Heart right ventricle (tissue), 16 donors: ENCODE measurements at regions not wholly inside any gene's neighbourhood (a gene's known extent, or its start where the extent isn't known, plus 50 kb on each side); places are given as distances from the start of the nearest gene placed in this dataset.

Source experiments
- ATAC-seq, 8 donors: fragments of 200-7000 bp; cut with Tn5 transposase; one replicate each; pipeline ENCODE4 v1.9.1; 2020; ENCODE audit warnings: mild to moderate bottlenecking in 8 of 8, moderate library complexity in 8 of 8, moderate number of reproducible peaks in 1 of 8
- DNase-seq, 2 donors: peaks; one replicate each; pipeline ENCODE4 v3.0.0-alpha.2; 2020
- H3K27ac ChIP-seq, 10 donors: fragments of 200-600 bp; sonication (generic) in 2 of 10; one replicate each; pipeline versions ENCODE4 v1.5.0 to v1.8.0; 2020 to 2022; ENCODE audit warnings: mild to moderate bottlenecking in 3 of 10
- H3K27me3 ChIP-seq, 7 donors: fragments of 200-600 bp; one replicate each; pipeline ENCODE4 v1.8.0; 2021 to 2022; ENCODE audit warnings: mild to moderate bottlenecking in 2 of 7
- H3K36me3 ChIP-seq, 9 donors: fragments of 200-600 bp; sonication (generic) in 1 of 9; one replicate each; pipeline versions ENCODE4 v1.5.0 to v1.8.0; 2020 to 2022; ENCODE audit warnings: mild to moderate bottlenecking in 2 of 9
- H3K4me1 ChIP-seq, 9 donors: fragments of 200-600 bp; sonication (generic) in 1 of 9; one replicate each; pipeline versions ENCODE4 v1.5.0 to v1.8.0; 2020 to 2022; ENCODE audit warnings: mild to moderate bottlenecking in 4 of 9
- H3K4me3 ChIP-seq, 10 donors: fragments of 200-600 bp; sonication (generic) in 2 of 10; one replicate each; pipeline versions ENCODE4 v1.5.0 to v1.8.0; 2020 to 2022; ENCODE audit warnings: mild to moderate bottlenecking in 7 of 10, moderate library complexity in 2 of 10
- H3K9me3 ChIP-seq, 11 donors: fragments of 200-600 bp in 10 of 11; sonication (generic) in 2 of 11; one replicate each; pipeline versions ENCODE4 v1.5.0 to v1.8.0; 2013 to 2022; ENCODE audit warnings: mild to moderate bottlenecking in 2 of 11, control low read depth in 1 of 11, moderate library complexity in 1 of 11
- WGBS, 2 donors: extraction: QIAGEN DNeasy Blood & Tissue Kit; methylation state at CpG; one replicate each; pipeline ENCODE4 v1.1.7; 2013; ENCODE audit warnings: inconsistent platforms in 1 of 2; 5-methylcytosine and 5-hydroxymethylcytosine counted together
- intact Hi-C, 10 donors: fragments of 100-400 bp; cut with DNase I; formaldehyde crosslinking; loops; one replicate each; pipeline versions ENCODE4 v1.11.1 to v1.14.2; 2022
- TF ChIP-seq, protein P1 (sequence below), 9 donors: fragments of 200-600 bp; sonication (generic) in 2 of 9; IDR thresholded peaks; one replicate each; pipeline versions ENCODE4 v1.5.0 to v1.8.0; 2021 to 2022; ENCODE audit warnings: antibody characterized with exemption in 9 of 9, mild to moderate bottlenecking in 5 of 9, moderate library complexity in 1 of 9
- donor health status: Arrhythmogenic right ventricular cardiomyopathy.
- donor health status: ischemic (EF 13 %, LVEDD 7.1; RV severe dilation, severe dysfunction).
- donor health status: healthy with polysubstance abuse.
- donor health status: DM: no; HTN: yes; CAD: no.
- donor health status: DM: no; HTN: no; CAD: no.
- donor health status: ischemic (EF 25% LVEDD 6.9; RV normal size, moderate dysfunction).
- donor health status: ischemic (EF 25% LVEDD 5.7; RV mildly dilated, moderate dysfunction).
- donor health status: healthy.
- donor health status: DM: yes; HTN: yes; CAD: no.
- donor health status: Ischemic cardiomyopathy.
- donor health status: ischemic (EF 35%, LVEDD 5.7; RV mildly dilated, moderate dysfunction).
- donor health status: nonischemic (EF 11% LVEDD 7.7; RV severe dilation, severe dysfunction).
- donor health status: DM: yes; HTN: yes; CAD: no.
- donor health status: PGD.
- donor health status: ischemic (EF 29% LVEDD 5.4; RV normal size, mild dysfunction).
- donor health status: nonischemic (EF 23%, LVEDD 6.1; RV moderate dilation, normal function).

GRCh38 chr2:46844443-46844842 is 71.2 kb downstream of the MCFD2 start:
- TF ChIP-seq, protein P1, sequence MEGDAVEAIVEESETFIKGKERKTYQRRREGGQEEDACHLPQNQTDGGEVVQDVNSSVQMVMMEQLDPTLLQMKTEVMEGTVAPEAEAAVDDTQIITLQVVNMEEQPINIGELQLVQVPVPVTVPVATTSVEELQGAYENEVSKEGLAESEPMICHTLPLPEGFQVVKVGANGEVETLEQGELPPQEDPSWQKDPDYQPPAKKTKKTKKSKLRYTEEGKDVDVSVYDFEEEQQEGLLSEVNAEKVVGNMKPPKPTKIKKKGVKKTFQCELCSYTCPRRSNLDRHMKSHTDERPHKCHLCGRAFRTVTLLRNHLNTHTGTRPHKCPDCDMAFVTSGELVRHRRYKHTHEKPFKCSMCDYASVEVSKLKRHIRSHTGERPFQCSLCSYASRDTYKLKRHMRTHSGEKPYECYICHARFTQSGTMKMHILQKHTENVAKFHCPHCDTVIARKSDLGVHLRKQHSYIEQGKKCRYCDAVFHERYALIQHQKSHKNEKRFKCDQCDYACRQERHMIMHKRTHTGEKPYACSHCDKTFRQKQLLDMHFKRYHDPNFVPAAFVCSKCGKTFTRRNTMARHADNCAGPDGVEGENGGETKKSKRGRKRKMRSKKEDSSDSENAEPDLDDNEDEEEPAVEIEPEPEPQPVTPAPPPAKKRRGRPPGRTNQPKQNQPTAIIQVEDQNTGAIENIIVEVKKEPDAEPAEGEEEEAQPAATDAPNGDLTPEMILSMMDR (IDR thresholded peaks at IDR 0.05) = no peak
- no peaks in the 10 kb centered on the region for H3K9me3 ChIP-seq
- no peaks in the 10 kb centered on the region for H3K27me3 ChIP-seq
- H3K4me1 ChIP-seq = peaks cover 34 to 56% (median 46%) of the 10 kb centered on the region in 9 donors
- DNase-seq (no peak), ATAC-seq (no peak)
- intact Hi-C loops = no loop called here
- H3K36me3 ChIP-seq = no peaks in the 10 kb centered on the region
- 98 to 100% methylated on average over 1 of the region's 1 CpG for WGBS, 2 donors
- no peak overlapping the region for H3K4me3 ChIP-seq
- H3K27ac ChIP-seq = no peak overlapping the region

GRCh38 chr2:46844034-46844433 is 71.6 kb downstream of the MCFD2 start:
- no peak for DNase-seq
- Histone ChIP-seq H3K36me3 (no peaks in the 10 kb centered on the region), H3K27ac (no peak overlapping the region), H3K27me3 (no peaks in the 10 kb centered on the region), H3K9me3 (no peaks in the 10 kb centered on the region), H3K4me3 (no peak overlapping the region), H3K4me1 (peaks cover 30 to 55% (median 42%) of the 10 kb centered on the region in 9 donors)
- ATAC-seq = no peak
- intact Hi-C loops = no loop called here
- 49 to 98% methylated on average over 2 of the region's 2 CpGs for WGBS, 2 donors
- TF ChIP-seq, protein P1 (IDR thresholded peaks at IDR 0.05) = no peak

DNA sequence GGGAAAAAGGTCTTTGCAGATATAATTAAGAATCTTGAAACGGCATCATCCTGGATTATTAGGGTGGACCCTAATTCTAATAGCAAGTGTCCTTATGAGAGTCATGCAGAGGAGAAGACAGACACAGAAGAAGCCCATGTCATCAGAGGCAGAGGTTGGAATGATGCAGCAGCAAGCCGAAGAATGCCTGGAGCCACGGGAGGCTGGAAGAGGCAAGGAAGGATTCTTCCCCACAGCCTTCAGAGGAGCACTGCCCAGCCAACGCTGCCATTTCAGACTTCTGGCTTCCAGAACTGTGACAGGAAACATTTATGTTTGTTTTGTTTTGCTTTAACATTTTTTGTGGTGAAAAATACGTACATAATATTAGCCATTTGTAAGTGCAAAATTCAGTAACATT is 72.3 kb downstream of the MCFD2 start:
- H3K4me3 ChIP-seq = no peak overlapping the region
- ATAC-seq = no peak
- peaks cover 23 to 47% (median 35%) of the 10 kb centered on the region in 9 donors for H3K4me1 ChIP-seq
- TF ChIP-seq, protein P1 (IDR thresholded peaks at IDR 0.05) = no peak
- WGBS, 2 donors = 78 to 80% methylated on average over 5 of the region's 5 CpGs
- no peak for DNase-seq
- H3K27ac ChIP-seq = no peak overlapping the region
- intact Hi-C loops = no loop called here
- no peaks in the 10 kb centered on the region for H3K9me3 ChIP-seq
- H3K27me3 ChIP-seq = no peaks in the 10 kb centered on the region
- no peaks in the 10 kb centered on the region for H3K36me3 ChIP-seq

DNA sequence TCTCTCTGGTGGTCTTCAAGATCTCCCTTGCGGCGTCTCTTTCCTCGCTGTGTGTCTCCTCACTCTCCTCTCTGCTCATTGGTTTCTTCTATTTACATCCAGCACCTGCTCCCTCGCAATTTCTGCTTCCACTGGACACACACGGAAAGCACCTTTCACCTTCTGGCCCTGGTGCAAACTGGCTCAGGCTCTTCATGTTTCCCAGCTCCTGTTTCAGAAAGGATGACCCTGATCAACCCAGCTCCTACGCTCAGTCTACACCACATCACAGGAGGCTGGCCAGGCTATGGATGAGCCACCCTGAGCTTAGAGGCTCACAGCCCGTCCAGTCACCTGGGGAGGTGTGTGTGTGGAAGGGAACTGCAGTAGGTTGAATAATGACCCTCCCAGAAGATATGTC is 72.7 kb downstream of the MCFD2 start:
- ATAC-seq (no peak), DNase-seq (no peak)
- H3K4me1 ChIP-seq = peaks cover 19 to 43% (median 30%) of the 10 kb centered on the region in 9 donors
- TF ChIP-seq, protein P1 (IDR thresholded peaks at IDR 0.05) = no peak
- WGBS, 2 donors = 97 to 98% methylated on average over 7 of the region's 7 CpGs
- intact Hi-C loops = no loop called here
- H3K4me3 ChIP-seq = no peak overlapping the region
- no peak overlapping the region for H3K27ac ChIP-seq
- no peaks in the 10 kb centered on the region for H3K27me3 ChIP-seq
- no peaks in the 10 kb centered on the region for H3K36me3 ChIP-seq
- H3K9me3 ChIP-seq = no peaks in the 10 kb centered on the region
